H1 (cell line): ENCODE measurements at regions not wholly inside any gene's neighbourhood (a gene's known extent, or its start where the extent isn't known, plus 50 kb on each side); places are given as distances from the start of the nearest gene placed in this dataset.

ENCODE experiments used
- KDM5A ChIP-seq: fragments of 200-600 bp; IDR thresholded peaks from 2 replicates; pipeline ENCODE4 v1.7.1; 2012; ENCODE audit warnings: mild to moderate bottlenecking, low read length, inconsistent platforms, mixed read lengths
- MAFK ChIP-seq: IDR thresholded peaks from 2 replicates; pipeline ENCODE4 v1.6.1; 2012; ENCODE audit warnings: low read depth, mild to moderate bottlenecking, improper control_type of control experiment, low read length
- RXRA ChIP-seq: IDR thresholded peaks from 2 replicates; pipeline ENCODE4 v1.6.1; 2011; ENCODE audit warnings: low read depth, mild to moderate bottlenecking, low read length, moderate library complexity; ENCODE audit not compliant: insufficient read depth
- SUZ12 ChIP-seq: fragments of 200-600 bp; sonication (generic); IDR thresholded peaks from 2 replicates; pipeline ENCODE4 v1.6.1; 2012; ENCODE audit warnings: mild to moderate bottlenecking, inconsistent platforms, low read length, moderate library complexity, mixed read lengths
- TF ChIP-seq, protein P1 (sequence below): fragments of 300-600 bp; sonication (generic); IDR thresholded peaks from 2 replicates; pipeline ENCODE4 v1.7.1; 2012; ENCODE audit warnings: low read length, moderate library complexity, mild to moderate bottlenecking, inconsistent platforms; ENCODE audit not compliant: insufficient replicate concordance
- TF ChIP-seq, protein P2 (sequence below): IDR thresholded peaks from 2 replicates; pipeline ENCODE4 v1.6.1; 2011; ENCODE audit warnings: low read depth, mild to moderate bottlenecking, low read length; ENCODE audit not compliant: insufficient read depth

DNA sequence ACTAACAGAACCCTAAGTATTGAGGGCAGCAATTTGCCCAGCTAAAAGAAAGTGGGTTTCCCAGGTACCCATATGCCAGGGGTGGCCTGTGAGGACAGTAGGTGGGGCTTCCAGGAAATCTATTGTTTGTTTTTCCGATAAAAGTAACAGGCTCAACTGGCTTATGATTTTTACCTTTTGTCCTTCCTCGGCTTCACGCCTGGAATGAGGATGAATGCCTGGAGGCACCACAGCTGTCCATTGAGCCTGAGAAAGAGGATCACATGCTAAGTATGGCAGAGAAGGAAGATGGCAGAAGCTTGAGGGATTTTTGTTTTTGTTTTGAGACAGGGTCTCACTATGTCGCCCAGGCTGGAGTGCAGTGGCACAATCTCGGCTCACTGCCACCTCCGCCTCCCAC is 84.1 kb downstream of the KLF4 start (continued):
- TF ChIP-seq, protein P1, sequence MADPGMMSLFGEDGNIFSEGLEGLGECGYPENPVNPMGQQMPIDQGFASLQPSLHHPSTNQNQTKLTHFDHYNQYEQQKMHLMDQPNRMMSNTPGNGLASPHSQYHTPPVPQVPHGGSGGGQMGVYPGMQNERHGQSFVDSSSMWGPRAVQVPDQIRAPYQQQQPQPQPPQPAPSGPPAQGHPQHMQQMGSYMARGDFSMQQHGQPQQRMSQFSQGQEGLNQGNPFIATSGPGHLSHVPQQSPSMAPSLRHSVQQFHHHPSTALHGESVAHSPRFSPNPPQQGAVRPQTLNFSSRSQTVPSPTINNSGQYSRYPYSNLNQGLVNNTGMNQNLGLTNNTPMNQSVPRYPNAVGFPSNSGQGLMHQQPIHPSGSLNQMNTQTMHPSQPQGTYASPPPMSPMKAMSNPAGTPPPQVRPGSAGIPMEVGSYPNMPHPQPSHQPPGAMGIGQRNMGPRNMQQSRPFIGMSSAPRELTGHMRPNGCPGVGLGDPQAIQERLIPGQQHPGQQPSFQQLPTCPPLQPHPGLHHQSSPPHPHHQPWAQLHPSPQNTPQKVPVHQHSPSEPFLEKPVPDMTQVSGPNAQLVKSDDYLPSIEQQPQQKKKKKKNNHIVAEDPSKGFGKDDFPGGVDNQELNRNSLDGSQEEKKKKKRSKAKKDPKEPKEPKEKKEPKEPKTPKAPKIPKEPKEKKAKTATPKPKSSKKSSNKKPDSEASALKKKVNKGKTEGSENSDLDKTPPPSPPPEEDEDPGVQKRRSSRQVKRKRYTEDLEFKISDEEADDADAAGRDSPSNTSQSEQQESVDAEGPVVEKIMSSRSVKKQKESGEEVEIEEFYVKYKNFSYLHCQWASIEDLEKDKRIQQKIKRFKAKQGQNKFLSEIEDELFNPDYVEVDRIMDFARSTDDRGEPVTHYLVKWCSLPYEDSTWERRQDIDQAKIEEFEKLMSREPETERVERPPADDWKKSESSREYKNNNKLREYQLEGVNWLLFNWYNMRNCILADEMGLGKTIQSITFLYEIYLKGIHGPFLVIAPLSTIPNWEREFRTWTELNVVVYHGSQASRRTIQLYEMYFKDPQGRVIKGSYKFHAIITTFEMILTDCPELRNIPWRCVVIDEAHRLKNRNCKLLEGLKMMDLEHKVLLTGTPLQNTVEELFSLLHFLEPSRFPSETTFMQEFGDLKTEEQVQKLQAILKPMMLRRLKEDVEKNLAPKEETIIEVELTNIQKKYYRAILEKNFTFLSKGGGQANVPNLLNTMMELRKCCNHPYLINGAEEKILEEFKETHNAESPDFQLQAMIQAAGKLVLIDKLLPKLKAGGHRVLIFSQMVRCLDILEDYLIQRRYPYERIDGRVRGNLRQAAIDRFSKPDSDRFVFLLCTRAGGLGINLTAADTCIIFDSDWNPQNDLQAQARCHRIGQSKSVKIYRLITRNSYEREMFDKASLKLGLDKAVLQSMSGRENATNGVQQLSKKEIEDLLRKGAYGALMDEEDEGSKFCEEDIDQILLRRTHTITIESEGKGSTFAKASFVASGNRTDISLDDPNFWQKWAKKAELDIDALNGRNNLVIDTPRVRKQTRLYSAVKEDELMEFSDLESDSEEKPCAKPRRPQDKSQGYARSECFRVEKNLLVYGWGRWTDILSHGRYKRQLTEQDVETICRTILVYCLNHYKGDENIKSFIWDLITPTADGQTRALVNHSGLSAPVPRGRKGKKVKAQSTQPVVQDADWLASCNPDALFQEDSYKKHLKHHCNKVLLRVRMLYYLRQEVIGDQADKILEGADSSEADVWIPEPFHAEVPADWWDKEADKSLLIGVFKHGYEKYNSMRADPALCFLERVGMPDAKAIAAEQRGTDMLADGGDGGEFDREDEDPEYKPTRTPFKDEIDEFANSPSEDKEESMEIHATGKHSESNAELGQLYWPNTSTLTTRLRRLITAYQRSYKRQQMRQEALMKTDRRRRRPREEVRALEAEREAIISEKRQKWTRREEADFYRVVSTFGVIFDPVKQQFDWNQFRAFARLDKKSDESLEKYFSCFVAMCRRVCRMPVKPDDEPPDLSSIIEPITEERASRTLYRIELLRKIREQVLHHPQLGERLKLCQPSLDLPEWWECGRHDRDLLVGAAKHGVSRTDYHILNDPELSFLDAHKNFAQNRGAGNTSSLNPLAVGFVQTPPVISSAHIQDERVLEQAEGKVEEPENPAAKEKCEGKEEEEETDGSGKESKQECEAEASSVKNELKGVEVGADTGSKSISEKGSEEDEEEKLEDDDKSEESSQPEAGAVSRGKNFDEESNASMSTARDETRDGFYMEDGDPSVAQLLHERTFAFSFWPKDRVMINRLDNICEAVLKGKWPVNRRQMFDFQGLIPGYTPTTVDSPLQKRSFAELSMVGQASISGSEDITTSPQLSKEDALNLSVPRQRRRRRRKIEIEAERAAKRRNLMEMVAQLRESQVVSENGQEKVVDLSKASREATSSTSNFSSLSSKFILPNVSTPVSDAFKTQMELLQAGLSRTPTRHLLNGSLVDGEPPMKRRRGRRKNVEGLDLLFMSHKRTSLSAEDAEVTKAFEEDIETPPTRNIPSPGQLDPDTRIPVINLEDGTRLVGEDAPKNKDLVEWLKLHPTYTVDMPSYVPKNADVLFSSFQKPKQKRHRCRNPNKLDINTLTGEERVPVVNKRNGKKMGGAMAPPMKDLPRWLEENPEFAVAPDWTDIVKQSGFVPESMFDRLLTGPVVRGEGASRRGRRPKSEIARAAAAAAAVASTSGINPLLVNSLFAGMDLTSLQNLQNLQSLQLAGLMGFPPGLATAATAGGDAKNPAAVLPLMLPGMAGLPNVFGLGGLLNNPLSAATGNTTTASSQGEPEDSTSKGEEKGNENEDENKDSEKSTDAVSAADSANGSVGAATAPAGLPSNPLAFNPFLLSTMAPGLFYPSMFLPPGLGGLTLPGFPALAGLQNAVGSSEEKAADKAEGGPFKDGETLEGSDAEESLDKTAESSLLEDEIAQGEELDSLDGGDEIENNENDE = no peak
- no peak for TF ChIP-seq SUZ12
- TF ChIP-seq, protein P2, sequence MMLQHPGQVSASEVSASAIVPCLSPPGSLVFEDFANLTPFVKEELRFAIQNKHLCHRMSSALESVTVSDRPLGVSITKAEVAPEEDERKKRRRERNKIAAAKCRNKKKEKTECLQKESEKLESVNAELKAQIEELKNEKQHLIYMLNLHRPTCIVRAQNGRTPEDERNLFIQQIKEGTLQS = no peak
- TF ChIP-seq RXRA = no peak
- no peak for TF ChIP-seq KDM5A
- TF ChIP-seq MAFK = no peak
